Fibroblast of gingiva (primary cell): ENCODE measurements at regions not wholly inside any gene's neighbourhood (a gene's known extent, or its start where the extent isn't known, plus 50 kb on each side); places are given as distances from the start of the nearest gene placed in this dataset.

ENCODE experiments used
- DNase-seq: peaks from one replicate; pipeline ENCODE4 v3.0.0-alpha.2; 2011; ENCODE audit warnings: low read depth

DNA sequence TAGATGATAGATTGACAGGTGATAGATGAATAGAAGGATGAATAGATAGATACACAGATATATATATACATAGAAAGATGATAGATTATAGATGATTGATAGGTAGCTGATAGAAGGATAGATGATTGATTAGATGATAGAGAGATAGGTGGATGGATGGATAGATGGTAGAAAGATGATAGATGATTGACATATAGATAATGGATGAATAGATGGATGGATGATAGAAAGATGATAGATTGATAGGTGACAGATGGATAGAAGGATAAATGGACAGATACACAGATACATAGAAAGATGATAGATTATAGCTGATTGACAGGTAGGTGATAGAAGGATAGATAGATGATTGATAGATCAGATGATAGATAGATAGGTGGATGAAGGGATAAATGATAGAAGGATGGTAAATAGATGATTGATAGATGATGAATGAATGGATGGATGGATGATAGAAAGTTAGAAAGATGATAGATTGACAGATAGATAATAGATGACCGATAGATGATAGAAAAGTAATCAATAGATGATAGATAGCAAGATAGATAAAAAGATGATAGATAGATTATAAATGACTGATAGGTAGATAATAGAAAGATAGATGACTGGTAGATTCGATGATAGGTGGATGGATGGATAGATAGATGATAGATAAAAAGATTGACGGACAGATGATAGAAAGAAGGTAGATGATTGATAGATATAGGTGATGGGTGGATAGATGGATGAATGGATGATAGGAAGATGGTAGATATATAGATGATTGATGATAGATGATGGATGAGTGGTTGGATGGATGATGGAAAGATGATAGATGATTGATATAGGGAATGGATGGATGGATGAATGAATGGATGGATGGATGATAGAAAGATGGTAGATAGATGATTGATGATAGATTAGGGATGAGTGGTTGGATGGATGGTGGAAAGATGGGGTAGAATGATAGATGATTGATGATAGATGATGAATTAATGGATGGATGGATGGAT is 80.4 kb downstream of the MICALL2 start:
- DNase-seq, result no peak

- no peak for DNase-seq
Measured at GRCh38 chr7:1380231-1380815, 78.9 kb downstream of the MICALL2 start.

DNA sequence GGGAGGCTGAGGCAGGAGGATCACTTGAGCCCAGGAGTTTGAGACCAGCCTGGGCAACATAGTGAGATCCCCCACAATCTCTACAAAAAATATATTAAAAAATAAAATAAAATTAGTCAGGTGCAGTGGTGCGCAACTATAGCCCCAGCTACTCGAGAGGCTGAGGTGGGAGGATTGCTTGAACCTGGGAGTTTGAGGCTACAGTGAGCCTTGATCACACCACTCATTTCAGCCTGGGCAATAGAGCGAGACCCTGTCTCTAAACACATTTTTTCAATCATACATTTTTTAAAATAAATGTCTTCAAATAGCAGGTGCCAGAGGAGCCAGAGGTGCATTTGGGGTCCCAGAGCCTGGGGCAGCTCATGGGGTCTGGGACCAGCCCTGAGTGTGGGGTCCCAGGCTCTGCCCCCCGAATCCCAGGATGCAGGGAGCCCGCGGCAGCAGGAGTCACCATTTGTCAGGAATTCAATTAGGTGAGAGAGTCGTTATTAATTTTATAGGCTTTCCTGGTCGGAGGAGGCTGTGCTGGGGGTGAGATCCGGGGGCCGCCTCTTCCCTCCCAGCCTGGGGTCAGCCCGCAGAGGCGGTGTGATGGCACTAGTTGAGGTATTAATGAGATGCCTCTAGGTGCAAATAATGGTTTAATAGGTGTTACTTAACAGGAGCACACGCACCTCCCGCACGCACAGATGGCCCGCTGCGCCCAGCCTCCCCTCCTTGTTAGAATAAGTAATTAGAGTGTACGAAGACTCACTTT is 78.3 kb downstream of the MICALL2 start:
- no peak for DNase-seq

DNA sequence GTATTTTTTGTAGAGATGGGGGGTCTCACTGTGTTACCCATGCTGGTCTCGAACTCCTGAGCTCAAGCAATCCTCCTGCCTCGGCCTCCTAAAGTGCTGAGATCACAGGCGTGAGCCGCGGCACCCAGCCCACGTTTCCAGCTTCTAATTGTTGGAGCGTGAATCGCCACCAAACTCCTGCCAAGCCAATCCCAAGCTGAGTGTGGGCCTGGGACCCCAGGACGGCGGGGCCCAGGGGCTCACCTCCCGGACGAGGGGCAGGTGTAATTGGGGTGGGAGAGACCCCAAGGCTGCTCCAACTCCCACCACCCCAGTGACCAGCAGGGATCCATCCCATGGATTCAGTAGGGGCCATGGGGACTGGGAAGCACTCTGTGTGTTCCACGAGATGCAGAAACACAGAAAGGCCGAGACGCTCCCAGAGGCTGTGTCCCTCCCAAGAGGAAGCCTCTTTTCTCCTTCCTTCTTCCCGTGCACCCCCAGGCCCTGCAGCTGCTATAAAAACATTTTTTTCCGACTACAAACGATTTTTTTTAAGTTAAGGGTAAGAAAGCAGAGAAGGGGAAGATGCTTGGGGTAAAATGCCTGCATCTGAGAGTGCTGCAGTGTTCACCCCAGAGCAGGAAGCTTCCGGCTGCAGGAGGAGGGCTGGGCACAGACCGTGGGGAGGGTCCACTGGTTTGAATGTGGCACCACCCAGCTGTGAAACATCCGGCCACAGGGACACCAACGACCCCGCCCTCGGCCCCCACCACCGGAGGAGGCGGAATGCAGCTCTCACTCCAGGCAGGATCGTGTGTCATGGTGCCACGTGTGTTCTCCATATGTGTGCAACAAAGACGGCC is 76.5 kb downstream of the MICALL2 start:
- DNase-seq, result no peak

DNA sequence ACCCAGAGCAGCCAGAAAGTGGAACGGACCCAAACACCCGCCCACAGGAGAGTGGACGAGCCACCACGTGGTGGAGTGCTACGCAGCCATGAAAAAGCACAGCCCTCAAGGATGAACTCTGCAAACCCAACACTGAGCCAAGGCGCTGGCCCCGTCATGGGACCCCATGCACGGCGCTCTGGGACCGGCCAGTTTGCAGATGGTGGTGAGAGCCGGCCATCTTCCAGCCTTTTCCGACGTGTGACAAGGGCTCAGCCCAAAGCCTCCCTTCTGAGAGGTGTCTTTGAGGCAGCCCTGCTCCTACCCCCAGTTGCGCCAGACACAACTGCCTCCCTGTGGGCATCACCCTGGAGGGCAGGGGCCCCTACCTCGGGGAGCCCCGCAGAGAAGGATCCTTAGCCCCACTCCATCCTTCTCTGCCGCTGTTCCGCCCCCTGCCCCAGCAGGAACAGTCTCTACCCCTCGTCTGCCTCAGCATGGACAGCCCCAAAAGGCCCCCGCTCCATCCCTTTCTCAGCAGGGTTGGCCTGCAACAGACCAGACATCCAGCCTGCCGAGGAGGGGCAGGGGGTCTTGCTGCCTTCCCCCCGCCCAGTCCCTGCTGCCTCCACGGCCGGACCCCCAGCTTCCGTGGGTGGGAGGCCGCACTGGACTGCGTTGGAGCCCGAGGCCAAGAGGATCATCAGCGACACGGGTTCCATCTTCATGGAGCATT is 75.7 kb downstream of the MICALL2 start:
- no peak for DNase-seq

GRCh38 chr7:1384113-1384415 is 75.2 kb downstream of the MICALL2 start:
- DNase-seq, result no peak
